GM20000 (cell line): ENCODE measurements at regions not wholly inside any gene's neighbourhood (a gene's known extent, or its start where the extent isn't known, plus 50 kb on each side); places are given as distances from the start of the nearest gene placed in this dataset.

Experiments
- DNase-seq: peaks from one replicate; pipeline ENCODE4 v3.0.0; 2012; ENCODE audit warnings: low spot score
- TF ChIP-seq, protein P1 (sequence below): IDR thresholded peaks from 2 replicates; pipeline ENCODE4 v1.5.1; 2012; ENCODE audit warnings: mild to moderate bottlenecking, control low read depth; ENCODE audit errors: extremely low read depth, missing control alignments

GRCh38 chr3:72093270-72093991 is 308.5 kb upstream of the PROK2 start:
- TF ChIP-seq, protein P1, sequence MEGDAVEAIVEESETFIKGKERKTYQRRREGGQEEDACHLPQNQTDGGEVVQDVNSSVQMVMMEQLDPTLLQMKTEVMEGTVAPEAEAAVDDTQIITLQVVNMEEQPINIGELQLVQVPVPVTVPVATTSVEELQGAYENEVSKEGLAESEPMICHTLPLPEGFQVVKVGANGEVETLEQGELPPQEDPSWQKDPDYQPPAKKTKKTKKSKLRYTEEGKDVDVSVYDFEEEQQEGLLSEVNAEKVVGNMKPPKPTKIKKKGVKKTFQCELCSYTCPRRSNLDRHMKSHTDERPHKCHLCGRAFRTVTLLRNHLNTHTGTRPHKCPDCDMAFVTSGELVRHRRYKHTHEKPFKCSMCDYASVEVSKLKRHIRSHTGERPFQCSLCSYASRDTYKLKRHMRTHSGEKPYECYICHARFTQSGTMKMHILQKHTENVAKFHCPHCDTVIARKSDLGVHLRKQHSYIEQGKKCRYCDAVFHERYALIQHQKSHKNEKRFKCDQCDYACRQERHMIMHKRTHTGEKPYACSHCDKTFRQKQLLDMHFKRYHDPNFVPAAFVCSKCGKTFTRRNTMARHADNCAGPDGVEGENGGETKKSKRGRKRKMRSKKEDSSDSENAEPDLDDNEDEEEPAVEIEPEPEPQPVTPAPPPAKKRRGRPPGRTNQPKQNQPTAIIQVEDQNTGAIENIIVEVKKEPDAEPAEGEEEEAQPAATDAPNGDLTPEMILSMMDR, result no peak
- DNase-seq, result no peak

- TF ChIP-seq, protein P1, result no peak
Measured at GRCh38 chr3:72092778-72093177, 307.8 kb upstream of the PROK2 start.

DNA sequence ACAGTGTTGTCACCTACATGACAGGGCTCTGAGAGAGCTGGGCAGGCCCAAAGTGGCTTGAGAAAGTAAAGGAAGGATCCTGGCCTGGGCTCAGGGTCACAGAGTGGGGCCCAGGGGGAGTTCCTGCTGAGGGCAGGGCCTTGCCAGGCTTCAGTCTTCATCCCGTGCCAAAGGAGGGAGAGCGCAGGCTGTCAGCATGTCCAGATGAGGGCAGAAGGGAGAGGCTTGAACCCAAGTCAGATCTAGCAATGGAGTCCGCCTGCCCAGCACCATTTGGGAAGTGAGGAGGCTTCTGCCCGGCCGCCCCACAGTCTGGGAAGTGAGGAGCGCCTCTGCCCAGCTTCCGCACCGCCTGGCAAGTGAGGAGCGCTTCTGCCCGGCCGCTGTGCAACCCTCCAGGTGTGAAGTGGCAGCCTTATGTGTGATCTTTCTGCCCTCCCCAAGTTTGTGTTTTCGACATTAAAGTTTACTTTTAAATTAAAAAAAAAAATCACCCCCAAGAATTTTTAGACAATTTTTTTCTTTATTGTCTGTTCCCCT is 303.6 kb upstream of the PROK2 start:
- no peak for DNase-seq
- TF ChIP-seq, protein P1, result no peak

More at GRCh38 chr3:72092778-72093177, 307.8 kb upstream of the PROK2 start:
- DNase-seq, result no peak

GRCh38 chr3:72087420-72087819 is 302.5 kb upstream of the PROK2 start:
- TF ChIP-seq, protein P1, result no peak
- DNase-seq, result no peak

DNA sequence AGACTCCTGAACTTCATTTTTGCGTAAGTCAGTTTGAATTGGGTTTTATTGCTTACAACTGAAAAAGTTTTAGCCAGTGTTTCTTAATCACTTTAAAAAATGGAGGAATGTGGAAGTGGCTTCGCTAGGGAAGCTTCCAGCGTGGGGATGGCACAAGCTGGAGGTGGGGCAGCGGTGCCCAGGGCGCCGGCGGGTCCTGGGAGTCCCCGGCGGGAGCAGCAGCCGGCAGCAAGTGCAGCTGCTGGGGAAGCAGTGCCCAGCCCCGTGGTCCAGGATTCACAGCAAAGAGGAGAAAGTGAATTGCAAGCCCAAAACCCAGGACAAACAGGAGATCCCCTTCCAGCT is 301.8 kb upstream of the PROK2 start:
- TF ChIP-seq, protein P1, result no peak

DNA sequence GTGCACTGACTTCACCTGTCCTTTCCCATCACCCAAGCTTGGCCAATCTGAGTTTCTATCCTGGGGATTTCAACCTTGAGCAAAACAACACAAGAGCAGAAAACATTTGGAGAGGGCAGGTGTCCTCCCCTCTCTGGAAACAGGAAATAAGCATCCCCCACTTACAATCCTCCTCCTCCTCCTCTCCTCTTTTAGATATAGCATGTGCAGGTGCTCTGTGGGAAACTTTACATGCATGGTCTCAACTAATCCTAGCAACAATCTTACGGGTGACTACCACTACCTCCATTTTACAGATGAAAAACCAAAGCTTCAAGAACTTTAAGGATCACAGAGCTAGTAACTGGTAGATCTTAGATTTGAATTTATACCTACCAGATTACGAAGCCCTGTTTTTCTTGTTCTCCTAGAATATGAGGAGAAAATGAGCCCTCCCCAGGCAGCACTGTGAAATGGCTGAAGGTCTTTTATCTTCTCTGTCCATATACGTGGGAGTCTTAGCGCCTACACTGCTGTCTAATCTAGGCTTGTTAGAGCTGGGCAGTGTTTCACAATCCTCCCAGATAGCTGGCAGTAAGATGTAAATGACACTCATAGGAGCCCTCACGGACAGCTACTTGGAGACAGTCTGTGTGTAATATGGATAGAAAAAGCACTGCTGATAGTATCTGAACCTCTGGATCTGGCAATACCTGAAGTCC is 301.2 kb upstream of the PROK2 start:
- no peak for DNase-seq
- TF ChIP-seq, protein P1, result no peak

More for the DNA sequence above, 301.8 kb upstream of the PROK2 start:
- no peak for DNase-seq

- TF ChIP-seq, protein P1, result no peak
- no peak for DNase-seq
Measured at GRCh38 chr3:72085036-72085435, 300.1 kb upstream of the PROK2 start.
